Activated CD4-positive, alpha-beta T cell treated with anti-CD3 and anti-CD28 coated beads, Interleukin-2, Interleukin-6, amounts not matched to agents 100 ng/mL and 50 ng/mL, durations not matched to agents 16 hours and 8 hours (primary cell): ENCODE measurements at regions not wholly inside any gene's neighbourhood (a gene's known extent, or its start where the extent isn't known, plus 50 kb on each side); places are given as distances from the start of the nearest gene placed in this dataset.
A peak's percentile ranks its signal among the peaks of the same experiment; 100 is the strongest.

ENCODE experiments used
- DNase-seq: peaks from one replicate; pipeline ENCODE4 v3.0.0-alpha.2; 2020

DNA sequence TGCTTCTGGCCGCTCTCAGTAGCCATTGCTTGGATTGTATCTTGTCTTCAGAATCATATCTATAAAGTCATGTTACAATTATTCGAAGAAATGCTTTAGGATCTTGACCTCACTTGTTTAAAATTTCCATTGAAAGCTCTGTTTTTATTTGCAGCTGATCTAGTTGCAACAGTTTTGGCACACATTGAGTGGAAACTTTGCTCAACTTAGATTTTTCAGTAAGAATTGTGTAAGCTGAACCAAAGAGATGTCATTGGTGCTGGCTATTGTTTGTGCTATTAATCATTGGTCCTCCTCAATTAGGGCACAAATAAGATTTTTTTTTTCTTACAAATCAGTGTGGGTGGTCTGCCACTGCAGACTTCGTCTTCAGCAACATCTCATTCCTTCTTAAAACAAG is 649.2 kb downstream of the MMUT start:
- no peak for DNase-seq

DNA sequence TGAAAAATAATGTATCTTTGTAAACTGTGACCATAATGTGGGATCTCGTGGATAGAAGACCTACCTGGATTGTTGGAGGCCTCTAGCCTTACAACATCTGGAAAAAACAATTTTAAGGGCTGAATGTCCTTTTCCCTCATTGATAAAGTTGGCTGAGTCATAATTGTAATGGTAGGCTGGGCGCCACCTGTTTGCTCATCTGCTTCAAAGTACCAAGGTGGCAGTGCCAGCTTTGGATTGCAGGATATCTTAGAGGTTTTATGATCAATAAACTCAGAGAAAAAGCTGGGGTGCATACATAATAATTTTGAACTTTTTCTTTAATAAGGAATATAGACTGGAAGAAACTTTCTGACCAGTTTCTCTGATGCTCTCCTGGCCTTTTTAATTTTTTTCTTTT is 653.4 kb downstream of the MMUT start:
- DNase-seq, result no peak

DNA sequence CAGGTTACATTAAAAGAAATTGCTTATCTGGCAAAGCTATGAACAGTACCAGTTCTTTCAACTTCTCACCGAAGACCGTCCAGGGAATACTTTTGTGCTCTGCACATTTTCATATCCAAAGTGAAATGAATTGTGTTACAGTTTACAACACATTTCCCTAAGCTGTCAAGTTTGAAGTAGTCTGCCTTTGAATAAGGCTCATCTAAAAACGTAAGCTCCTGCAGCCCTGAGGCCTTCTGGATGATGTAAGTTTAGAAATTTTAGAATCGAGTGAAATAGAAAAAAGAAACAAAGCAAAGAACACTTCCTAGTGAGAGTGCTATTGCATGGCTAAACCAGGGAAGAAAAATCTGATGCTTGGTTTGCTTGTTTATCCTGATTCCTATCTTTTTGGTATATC is 653.8 kb downstream of the MMUT start:
- no peak for DNase-seq

DNA sequence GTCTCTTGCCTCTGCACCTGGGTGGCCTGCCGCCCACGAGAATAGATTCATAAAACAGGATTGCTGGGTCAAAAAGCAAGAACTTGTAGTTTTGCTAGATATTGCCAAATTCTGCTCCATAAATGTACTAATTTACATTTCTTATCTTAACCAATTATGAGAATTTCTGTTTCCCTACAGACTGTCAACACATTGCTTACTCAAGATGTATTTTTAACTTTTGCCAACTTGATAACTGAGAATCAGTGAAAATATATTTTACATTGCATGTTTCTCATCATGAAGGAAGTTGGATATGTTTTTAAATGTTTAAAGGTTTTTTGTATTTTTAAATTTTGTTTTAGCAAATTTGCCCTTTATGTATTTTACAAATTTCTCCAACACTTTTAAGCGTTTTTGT is 664.8 kb downstream of the MMUT start:
- no peak for DNase-seq

DNA sequence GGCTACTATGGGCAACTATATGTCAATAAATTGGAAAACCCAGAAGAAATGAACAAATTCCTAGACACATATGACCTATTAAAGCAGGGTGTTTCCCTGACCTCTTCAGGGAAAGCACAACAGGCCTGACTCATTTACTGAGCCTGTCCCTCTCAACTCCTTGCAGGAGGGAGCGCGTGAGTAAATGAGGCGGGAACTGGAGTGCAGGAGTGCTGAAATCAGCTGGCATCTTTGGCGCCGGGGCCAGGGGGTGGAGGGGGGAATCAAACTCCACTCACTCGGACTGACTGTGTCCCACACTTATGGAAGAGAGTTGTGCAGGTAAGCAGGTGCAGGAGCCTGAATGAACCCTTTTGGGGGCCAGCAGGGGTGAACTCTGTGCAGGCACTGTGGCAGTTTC is 671.2 kb upstream of the PTCHD4 start:
- no peak for DNase-seq

DNA sequence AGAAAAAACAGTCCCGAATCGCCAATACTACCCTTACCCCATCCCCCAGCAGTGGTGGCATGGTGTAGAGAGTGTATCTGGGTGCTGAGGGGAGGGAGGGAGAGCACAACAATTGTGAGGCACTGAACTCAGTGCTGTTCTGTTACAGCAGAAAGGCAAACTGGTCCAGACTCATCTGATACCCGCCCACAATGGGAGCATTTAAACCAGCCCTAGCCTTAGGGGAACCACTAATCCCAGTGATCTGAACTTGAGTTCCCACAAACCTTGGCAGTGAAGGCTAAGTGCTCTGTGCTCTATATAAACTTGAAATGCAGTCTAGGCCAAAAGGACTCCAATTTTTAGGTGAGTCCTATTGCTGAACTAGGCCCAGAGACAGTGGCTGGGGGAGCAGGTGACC is 666.4 kb upstream of the PTCHD4 start:
- no peak for DNase-seq

DNA sequence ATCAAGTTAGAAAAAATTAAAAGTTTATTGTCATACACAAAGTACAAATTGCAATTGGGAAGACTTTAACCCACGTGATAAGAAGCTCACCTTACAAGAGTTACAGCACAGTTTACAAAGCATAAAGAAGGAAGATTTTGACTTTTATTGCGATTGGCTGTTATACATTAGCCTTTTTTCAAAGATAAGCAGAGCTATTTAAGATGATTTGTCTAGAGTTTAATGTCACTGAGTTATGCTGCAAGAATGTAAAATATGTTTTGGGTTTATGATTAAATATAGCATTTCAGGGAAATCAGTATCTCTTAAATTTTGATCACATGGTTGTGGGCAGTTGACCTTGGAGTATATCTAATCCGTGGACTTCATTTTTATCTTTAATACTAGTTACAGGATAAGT is 664.2 kb upstream of the PTCHD4 start:
- DNase-seq, result no peak

DNA sequence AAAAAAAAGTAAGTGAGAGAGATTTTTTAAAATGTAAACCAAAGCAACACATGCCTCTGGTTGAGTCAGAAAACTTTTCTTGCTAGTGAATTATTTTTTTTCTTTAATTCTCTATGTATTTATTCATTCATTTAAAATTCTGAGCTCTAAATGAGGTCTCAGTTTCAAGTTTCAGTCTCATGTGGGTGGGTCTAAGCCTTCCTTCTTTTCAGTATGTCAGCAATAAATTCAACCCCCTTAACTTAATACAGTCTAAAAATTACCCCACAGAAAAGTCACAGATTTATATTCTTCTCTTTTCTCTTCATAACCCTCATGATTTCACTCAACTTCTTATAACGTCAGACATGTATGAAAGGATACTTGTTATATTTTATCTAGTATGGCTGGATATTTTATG is 663.3 kb upstream of the PTCHD4 start:
- DNase-seq, result no peak

DNA sequence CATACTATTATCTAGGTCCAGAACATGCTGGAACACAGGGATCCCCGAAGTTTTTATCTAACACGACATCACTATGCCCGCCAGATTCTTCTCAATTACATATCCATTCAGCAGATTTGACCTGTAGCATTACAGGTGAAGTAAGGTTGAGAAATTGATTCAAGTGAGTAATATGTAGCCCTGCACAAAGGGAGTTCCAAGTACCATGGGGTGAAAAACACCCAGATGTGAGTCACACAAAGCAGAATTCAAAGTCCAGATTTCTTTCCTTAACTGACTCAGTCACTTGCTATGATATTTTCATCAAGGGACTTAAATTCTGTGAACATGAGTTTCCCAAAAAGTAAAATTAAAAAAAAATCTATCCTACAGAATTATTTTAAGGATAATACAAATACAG is 655.4 kb upstream of the PTCHD4 start:
- no peak for DNase-seq

DNA sequence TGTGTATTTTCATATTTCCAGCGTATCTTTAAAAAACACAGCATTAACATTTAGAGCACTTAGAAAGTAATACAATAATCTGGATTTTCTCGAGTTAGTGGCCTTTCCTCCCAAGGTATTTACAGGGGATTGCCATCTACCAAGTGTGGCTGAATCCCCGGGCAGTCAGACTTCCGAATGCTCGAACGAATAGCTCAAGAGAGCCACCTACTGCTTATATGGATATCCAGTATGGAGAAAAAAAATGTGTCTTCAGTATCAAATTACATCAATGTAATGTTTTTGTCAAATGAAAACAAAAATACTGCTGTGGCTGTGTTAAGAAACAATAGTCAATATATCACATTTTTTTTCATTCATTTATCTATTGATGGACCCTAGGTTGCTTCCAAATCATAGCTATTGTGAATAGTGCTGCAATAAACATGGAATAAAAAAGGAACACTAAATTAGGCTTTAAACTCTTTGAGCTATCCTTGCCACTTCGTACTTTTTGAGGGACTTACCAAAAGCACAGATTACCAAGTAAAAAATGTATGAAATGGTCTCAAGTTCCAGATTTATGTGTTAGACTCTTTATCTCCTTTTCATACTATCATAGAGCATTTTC is 654.5 kb upstream of the PTCHD4 start:
- peak; percentile 15 for DNase-seq

DNA sequence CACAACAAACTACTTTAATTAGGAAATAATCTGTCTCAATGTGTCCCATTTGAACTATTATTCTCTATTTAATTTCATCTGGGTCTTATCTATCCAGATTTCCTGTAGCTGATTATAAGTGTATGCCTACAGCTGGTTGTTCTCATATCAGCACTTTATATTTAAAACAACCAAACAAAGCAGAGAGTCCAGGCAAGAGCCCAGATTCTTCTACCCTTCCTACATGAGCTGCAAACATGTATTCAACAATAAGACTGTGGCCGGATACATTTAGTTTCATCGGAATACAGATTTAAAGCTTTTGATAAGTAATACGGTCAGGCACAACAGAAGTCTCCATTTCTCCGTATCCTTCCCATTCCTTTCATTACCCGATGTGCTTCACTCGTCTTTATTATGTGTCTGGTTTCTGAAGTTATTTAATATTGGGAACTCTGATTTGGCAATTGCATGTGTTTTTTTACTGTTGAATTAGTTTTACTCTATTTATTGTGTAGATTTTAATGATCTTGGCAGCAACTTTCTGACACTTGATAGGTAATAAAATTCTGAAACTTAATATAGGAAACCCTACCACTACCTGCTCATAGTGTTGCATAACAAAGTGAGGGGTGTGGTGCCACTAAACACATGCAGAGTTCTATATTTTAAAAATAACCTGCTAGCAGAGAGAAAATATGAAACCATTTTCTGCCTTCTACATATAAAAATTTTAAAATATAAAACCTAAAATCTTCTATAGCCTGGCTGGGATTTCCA is 653.5 kb upstream of the PTCHD4 start:
- no peak for DNase-seq

DNA sequence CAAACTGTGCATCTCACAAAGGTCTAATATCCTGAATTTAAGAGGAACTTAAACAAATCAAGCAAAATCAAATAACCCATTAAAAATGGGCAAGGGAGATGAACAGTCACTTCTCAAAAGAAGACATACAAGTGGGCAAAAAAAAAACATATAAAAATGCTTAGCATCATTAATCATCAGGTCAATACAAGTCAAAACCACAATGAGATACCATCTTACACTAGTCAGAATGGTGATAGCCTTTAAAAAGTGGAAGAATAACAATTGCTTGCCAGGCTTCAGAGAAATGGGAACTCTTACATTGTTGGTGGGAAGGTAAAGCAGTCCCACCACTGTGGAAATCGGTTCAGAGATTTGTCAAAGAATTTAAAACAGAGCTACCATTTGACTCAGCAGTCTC is 646.7 kb upstream of the PTCHD4 start:
- no peak for DNase-seq

DNA sequence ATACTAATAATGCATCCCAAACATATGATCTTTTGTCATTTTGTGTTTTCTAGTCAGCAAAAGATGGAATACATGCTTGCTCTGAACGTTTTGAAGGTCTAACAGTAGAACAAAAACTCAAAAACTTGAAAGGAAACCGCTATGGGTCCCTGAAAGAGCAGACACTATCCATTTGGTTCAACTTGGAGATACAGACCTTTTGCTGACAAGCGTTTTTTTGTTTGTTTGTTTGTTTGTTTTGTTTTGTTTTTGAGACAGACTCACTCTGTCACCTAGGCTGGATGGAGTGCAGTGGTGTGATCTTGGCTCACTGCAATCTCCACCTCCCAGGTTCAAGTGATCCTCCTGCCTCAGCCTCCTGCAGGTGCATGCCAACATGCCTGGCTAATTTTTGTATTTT is 644.3 kb upstream of the PTCHD4 start:
- no peak for DNase-seq

DNA sequence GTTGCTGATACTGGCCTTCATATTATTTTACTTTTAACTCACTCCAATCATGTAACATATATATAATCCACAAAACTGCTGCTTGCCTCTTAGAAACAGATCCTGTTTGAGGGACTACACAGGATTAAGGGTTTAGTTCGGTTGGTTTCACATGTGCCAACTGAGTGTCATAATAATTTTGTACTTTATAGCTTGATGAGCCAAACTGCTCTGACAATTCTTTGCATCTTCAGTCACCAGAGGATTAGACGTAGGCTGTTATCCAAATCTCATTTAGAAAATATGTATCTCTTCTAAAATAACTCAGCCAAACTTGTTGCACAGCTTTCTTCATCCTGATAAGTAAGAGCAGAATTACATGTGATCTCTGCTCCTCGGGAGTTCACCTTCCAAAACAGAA is 643.6 kb upstream of the PTCHD4 start:
- no peak for DNase-seq

DNA sequence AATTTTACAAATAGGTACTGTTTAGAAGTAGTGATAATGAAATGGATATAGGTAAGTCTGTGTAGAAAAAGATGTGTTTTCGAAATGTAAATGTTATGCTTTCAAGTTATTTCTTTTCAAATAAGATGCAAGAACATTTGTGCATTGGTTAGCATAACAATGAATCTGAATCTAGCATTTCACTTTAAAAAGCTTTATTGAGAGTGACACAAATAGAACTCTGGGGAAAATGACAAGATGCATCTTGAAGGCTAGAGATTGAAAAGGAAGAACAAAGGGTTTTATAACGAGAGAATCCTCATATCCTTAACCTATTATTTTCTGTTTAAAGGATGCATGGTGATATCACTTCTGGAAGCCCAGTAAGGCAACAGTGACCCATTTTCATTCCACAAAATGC is 639.9 kb upstream of the PTCHD4 start:
- no peak for DNase-seq

DNA sequence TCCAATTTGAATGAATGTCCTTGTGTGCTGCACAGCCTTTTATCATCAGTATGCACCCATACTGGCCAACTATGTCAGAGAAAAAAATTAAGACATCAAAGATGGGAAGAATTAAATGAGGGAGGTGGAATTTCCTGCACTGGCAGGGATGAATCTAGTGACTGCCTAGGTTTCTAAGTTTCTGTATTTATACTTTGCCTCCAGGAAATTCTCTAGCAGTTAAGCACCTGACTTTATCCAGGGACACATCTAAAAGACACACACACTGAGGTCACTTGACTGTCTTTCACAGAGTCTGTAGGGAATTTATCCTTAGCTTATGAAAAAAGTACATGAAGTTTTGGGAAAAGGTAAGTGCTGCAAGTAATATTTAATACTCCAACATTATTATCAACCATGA is 636.5 kb upstream of the PTCHD4 start:
- no peak for DNase-seq

DNA sequence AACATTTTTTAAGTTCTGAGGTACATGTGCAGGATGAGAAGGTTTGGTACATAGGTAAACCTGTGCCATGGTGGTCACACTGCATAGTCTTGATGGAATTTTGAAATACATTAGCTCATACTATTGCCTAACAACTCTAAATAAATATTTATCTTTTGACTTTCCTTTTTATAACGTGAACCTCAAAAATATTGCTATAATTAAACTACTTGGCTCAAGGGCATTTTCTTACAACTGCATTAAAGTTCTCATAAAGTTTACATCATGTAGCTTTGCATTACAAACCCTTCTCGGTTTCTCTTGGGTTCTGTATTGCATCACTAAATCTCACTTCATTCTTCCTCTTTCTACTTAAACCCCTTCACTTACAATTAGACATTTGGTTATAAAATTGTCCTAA is 636.0 kb upstream of the PTCHD4 start:
- no peak for DNase-seq

DNA sequence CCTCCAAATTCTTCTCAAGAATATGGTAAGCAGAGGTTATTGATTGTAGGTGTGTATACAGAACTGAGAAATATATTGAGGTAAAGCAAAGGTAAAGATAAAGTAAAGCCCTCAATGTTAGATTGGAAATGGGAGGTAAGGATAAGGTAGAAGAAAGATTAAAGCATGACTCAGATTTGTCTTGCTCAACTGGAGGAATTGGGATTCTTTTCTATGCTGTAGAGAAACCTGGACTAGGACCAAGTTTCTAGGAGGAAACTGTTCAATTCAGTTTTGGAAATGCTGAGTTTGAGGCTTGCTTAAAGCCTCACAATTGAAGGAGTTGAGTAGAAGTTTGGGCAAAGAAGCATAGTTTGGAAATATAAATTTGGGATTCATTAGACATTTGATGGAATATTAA is 634.0 kb upstream of the PTCHD4 start:
- no peak for DNase-seq

DNA sequence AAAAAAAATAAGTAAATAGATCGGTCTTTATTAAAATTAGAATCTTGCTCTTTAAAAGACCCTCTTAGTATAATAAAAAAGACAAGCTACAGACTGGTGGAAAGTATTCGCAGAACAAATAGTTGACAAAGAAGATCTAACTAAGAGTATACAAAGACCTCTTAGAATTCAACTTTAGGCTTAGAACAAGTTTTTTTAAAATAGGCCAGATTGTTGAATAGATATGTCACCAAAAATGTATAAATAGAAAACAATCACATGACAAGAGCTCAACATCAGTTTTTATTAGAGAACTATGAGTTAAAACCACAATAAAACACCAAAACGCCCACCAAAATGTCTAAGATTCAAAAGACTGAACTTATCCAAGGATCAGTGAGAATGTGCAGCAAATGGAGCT is 632.7 kb upstream of the PTCHD4 start:
- no peak for DNase-seq

DNA sequence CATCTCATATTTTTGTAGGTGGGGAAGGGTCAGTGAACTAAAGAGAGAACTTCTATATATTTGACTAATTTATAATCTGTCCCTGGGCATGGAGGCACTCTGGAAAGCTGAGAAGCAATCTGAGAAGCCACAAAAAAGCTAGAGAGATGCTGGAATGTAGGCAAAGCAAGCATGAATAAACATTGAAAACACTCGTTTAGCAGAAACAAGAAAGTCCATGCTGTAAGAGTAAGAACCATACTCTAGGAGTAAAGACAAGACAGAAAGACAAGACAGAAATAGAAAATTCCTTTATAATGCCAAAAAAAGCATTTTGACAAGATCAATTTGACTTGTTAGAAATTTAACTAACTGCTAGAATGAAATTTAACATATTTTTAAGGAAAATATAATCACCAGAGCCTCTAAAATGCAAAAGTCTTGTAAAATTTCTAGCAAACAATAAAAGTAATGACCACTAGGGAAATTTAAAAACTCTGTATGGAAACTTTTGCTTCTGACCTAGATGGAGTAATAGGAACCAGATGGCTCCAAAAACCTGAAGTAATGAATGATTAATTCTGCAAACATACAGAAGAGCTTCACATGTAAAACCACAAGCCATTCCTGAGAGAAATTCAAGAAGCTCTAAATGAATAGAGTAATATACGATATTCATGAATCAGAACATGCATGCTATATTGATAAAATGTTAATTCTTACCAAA is 625.7 kb upstream of the PTCHD4 start:
- DNase-seq, result no peak

DNA sequence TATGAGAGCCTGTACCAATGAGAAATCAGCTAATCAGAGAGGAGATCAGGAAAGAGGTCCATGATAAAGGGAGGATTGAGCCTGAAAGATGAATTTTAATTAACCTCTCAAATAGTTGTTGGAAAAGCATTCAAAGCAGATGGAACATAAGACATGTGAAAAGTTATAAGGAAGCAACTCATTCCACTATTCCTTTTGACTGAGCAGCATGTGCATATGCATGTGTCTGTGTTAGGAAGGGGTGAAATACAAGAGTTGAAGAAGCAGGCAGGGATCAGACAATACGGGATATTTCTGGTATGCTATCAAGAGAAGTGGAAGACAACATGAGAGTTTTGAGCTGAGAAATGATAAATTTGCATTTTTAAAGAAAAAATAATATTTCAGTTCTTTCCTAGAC is 624.8 kb upstream of the PTCHD4 start:
- no peak for DNase-seq

DNA sequence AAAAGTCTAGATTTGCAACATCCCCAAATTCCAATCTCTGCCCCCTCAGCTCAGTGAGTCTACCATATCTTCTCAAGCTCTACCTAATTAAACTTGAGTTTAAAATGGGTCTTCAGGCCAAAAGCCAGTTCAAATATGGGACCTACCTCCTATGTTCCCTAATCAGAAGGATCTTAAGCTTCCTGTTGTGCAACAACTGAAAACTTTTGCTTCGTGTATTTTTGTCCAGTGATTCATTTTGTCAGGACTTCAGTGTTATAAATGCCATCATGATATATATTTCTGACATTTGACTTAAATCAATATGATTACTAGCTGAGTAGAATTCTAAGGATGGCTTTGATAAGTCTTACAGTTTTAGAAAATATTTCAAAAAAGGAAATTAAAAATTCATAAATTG is 622.6 kb upstream of the PTCHD4 start:
- no peak for DNase-seq

DNA sequence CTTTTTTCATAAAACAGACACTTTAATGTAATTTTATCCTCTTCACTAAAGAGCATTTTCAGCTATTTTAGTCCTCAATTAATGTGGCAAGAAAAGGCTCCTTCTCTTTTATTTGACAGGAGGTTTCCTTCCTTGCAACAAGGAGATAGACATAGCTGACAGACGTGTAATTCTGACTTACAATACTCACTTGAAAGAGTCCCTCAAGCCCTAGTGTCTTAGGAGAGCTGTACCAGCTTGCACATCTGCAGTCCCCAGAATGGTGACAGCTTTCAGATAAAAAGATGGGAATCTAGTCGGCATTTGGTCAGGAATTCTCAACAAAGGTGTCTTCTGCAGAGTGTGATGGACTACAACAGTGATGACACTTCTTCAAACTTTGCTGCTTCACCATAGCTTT is 603.7 kb upstream of the PTCHD4 start:
- no peak for DNase-seq

DNA sequence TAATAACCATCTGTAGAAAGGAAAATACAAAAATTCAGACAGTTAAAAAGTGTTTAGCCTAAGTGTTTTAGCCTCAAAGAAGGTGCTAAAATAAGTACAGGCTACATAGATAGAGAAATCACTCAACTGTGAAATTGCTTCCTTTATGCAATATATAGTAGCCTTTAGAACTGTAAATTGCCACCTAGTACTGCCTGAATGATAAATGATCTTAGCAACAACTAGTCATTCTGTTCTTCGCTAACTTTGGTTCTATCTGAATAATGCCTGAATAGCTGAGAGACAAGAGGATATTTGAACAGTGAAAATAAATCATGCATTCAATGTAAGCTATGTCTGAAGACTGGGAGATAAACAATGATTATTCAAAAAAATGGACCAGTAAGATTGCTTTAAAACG is 603.3 kb upstream of the PTCHD4 start:
- no peak for DNase-seq

DNA sequence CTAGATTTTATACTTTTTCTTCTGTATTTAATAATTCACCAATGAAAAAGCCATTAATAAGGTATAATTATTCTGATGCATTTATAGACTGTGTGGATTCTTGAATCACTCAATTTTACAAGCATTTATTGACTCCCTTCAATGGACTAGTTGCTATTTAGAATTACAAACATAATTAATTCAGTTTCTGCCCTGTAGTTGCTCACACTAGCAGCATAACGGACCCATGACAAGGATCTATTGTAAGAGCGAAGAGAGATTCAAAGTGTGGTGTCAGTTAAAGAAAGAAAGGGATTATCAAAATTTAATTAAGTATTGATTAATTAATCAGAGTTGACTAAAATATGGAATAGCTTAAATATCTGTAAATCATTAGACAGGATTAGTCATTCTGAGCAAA is 602.6 kb upstream of the PTCHD4 start:
- no peak for DNase-seq
